ENCODE measurements at regions not wholly inside any gene's neighbourhood (a gene's known extent, or its start where the extent isn't known, plus 50 kb on each side); places are given as distances from the start of the nearest gene placed in this dataset.

DNA sequence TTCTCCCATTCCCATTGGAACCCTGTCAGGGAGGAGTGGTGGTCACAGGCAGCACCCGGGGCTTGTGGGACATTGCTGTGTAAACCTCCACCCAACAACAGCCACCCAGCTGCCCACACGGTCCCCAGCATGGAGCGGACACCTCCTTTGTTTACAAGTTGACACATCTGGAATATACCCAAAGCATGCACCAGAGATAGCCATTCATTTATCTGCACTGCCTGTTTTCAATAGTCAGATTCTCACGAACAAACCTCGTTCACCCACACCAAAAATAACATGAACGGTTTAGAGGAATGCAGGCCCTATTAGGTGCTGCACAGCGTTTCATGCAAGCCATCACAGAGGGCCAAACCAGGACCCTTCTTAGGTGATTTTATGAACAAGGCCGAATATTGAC, 244.8 kb downstream of the FOXL1 start:
- H3K36me3 ChIP-seq (ENCODE audit: insufficient read depth, low read length) = no peaks in the 10 kb centered on the region
- no peak overlapping the region for H3K27ac Mint-ChIP-seq
- no peaks in the 10 kb centered on the region for H3K36me3 Mint-ChIP-seq
- POLR2A ChIA-PET (ENCODE audit: partially characterized antibody) = no interaction called here
- H3K27me3 Mint-ChIP-seq = peaks cover 20 to 22% of the 10 kb centered on the region in 2 donors
- DNase-seq = no peak
- no peak overlapping the region for H3K4me3 Mint-ChIP-seq
- intact Hi-C loops (cut with micrococcal nuclease) = no loop called here
- H3K4me1 ChIP-seq (ENCODE audit: insufficient read depth, low read length) = no peaks in the 10 kb centered on the region
- H3K9me3 Mint-ChIP-seq = peaks cover 0 to 2% (median 0%) of the 10 kb centered on the region in 8 donors
- no peaks in the 10 kb centered on the region for H3K27me3 ChIP-seq (ENCODE audit: insufficient read depth, low read length)
- H3K9me3 ChIP-seq (ENCODE audit: control insufficient read depth in 1 of 2, low read length in 2 of 2) = no peaks in the 10 kb centered on the region
- CTCF ChIA-PET (ENCODE audit: partially characterized antibody) = no interaction called here
- no peak overlapping the region for H3K27ac ChIP-seq (ENCODE audit: low read depth, low read length)
- H3K4me1 Mint-ChIP-seq = no peaks in the 10 kb centered on the region
- H3K4me3 ChIP-seq (ENCODE audit: low read length in 2 of 2) = no peak overlapping the region

DNA sequence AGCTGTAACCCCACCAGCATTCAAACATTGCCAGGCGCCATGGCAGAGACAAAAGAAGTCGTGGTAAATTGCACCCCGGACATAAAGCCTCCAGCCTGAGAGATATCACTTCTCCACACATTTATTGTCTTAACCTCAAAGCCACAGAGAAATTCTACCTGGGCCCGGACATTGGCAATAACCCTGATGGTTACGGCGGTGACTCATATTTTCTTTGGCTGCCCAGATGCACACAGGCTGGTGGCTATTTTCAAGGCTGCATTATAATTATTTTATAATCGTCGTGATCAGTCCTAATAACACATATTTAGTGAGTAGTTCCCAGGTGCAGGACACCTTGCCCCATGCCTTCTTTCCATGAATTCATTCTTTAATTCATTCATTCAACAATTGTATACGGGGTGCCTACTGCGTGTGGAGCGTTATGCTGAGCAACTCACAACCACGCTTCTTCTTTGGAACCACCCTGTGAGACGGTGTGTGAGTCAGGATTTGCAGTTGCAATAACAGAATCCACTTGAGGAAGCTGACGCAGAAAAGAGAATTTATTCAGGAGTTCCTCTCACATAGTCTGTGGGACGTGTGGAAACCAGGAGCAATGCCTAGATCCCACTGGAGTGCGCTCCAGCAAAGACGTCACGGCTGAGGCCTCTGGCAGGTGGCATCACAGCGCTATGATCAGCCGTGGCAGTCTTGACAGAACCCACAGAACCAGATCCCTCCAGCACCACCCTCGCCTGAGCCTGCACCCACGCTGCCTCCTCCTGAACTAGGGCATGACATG, 245.7 kb downstream of the FOXL1 start:
- CTCF ChIA-PET (ENCODE audit: partially characterized antibody) = no interaction called here
- Mint-ChIP-seq H3K9me3 (peaks cover 0 to 2% (median 0%) of the 10 kb centered on the region in 8 donors), H3K4me3 (no peak overlapping the region), H3K36me3 (no peaks in the 10 kb centered on the region), H3K27ac (no peak overlapping the region), H3K4me1 (no peaks in the 10 kb centered on the region), H3K27me3 (peaks cover 22 to 27% of the 10 kb centered on the region in 2 donors)
- POLR2A ChIA-PET (ENCODE audit: partially characterized antibody) = no interaction called here
- intact Hi-C loops (cut with micrococcal nuclease) = no loop called here
- Histone ChIP-seq H3K9me3 (ENCODE audit: control insufficient read depth in 1 of 2, low read length in 2 of 2) (no peaks in the 10 kb centered on the region), H3K36me3 (ENCODE audit: insufficient read depth, low read length) (no peaks in the 10 kb centered on the region), H3K27me3 (ENCODE audit: insufficient read depth, low read length) (no peaks in the 10 kb centered on the region), H3K27ac (ENCODE audit: low read depth, low read length) (no peak overlapping the region), H3K4me3 (ENCODE audit: low read length in 2 of 2) (no peak overlapping the region), H3K4me1 (ENCODE audit: insufficient read depth, low read length) (no peaks in the 10 kb centered on the region)
- no peak for DNase-seq

DNA sequence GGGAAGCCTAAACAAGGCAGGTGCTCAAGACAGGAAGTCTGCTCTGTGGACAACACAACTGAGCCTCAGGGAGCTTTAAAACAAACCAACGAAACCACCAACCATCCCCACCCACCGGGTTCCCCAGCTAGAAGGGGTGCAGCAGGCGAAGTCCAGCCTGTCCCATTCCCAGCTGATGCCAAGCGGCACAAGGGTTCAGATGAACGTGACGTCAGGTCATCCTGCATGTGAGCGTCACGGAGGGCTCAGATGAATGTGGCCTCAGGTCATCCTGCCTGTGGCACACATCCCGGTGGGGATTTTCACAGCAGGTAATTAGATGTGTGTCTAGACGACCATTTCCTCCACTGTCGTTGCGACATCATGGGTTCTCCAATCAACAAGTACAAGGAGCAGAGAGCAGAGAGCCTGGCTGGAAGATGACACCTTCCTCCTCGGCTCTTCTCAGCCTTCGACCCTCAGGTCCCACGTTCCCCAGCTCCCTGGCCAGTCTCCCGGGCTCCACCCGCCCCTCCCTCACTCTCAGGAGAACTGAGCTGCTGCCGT, 246.5 kb downstream of the FOXL1 start:
- H3K27me3 ChIP-seq (ENCODE audit: insufficient read depth, low read length) = no peaks in the 10 kb centered on the region
- no peaks in the 10 kb centered on the region for H3K36me3 ChIP-seq (ENCODE audit: insufficient read depth, low read length)
- intact Hi-C loops (cut with micrococcal nuclease) = no loop called here
- ChIA-PET CTCF (ENCODE audit: partially characterized antibody) (no interaction called here), POLR2A (ENCODE audit: partially characterized antibody) (no interaction called here)
- no peak overlapping the region for H3K4me3 ChIP-seq (ENCODE audit: low read length in 2 of 2)
- H3K9me3 ChIP-seq (ENCODE audit: control insufficient read depth in 1 of 2, low read length in 2 of 2) = no peaks in the 10 kb centered on the region
- no peaks in the 10 kb centered on the region for H3K4me1 ChIP-seq (ENCODE audit: insufficient read depth, low read length)
- Mint-ChIP-seq H3K27ac (no peak overlapping the region), H3K27me3 (peaks cover 23 to 33% of the 10 kb centered on the region in 2 donors), H3K9me3 (peaks cover 0 to 4% (median 0%) of the 10 kb centered on the region in 8 donors), H3K36me3 (no peaks in the 10 kb centered on the region), H3K4me3 (no peak overlapping the region), H3K4me1 (no peaks in the 10 kb centered on the region)
- DNase-seq = no peak
- no peak overlapping the region for H3K27ac ChIP-seq (ENCODE audit: low read depth, low read length)

DNA sequence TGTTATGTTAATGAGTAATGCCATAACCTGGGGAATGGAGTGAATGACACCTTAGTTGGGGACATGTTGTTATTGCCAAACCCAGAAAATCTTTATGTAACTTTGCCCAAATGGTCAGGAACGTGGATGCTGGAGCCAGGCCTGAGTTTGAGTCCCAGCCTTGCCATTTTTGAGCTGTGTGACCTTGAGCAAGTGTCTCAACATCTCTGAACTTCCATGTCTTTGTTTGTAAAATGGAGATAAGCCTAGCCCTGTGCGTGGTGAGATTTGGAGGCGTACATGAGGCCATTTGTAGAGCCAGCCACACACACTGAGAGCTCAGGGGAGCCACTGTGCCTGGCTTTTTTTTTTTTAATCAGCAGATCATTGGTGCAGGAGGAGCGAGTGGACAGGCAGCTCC, 247.3 kb downstream of the FOXL1 start:
- Histone ChIP-seq H3K4me3 (ENCODE audit: low read length in 2 of 2) (no peak overlapping the region), H3K9me3 (ENCODE audit: control insufficient read depth in 1 of 2, low read length in 2 of 2) (no peaks in the 10 kb centered on the region), H3K4me1 (ENCODE audit: insufficient read depth, low read length) (no peaks in the 10 kb centered on the region), H3K27ac (ENCODE audit: low read depth, low read length) (no peak overlapping the region), H3K27me3 (ENCODE audit: insufficient read depth, low read length) (no peaks in the 10 kb centered on the region), H3K36me3 (ENCODE audit: insufficient read depth, low read length) (no peaks in the 10 kb centered on the region)
- no peak for DNase-seq
- Mint-ChIP-seq H3K27me3 (peaks cover 23 to 33% of the 10 kb centered on the region in 2 donors), H3K27ac (no peak overlapping the region), H3K9me3 (peaks cover 0 to 4% (median 0%) of the 10 kb centered on the region in 8 donors), H3K36me3 (no peaks in the 10 kb centered on the region), H3K4me3 (no peak overlapping the region), H3K4me1 (no peaks in the 10 kb centered on the region)
- intact Hi-C loops (cut with micrococcal nuclease) = no loop called here
- ChIA-PET CTCF (ENCODE audit: partially characterized antibody) (no interaction called here), POLR2A (ENCODE audit: partially characterized antibody) (no interaction called here)

DNA sequence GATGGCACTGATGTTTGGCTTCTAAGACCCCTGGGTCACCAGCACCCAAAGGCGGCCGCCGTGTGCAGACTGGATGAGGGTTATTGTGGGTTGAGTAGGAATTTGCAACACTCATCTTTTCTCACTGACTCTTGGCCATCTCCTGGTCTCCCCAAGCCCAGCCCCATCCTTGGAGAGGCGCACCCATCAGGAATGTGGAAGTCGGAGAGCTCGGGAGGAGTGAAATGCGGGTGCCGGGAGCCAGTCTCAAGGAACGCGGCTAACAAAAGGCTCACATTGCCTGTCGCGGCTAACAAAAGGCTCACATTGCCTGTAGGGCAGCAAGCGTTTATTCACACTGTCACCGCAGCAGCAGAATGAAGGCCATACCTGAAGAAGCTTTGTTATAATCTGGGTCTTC, 248.6 kb downstream of the FOXL1 start:
- intact Hi-C loops (cut with micrococcal nuclease) = no loop called here
- H3K36me3 ChIP-seq (ENCODE audit: insufficient read depth, low read length) = no peaks in the 10 kb centered on the region
- H3K4me1 Mint-ChIP-seq = no peaks in the 10 kb centered on the region
- H3K27ac ChIP-seq (ENCODE audit: low read depth, low read length) = no peak overlapping the region
- H3K9me3 Mint-ChIP-seq = peaks cover 0 to 4% (median 0%) of the 10 kb centered on the region in 8 donors
- no peak for DNase-seq
- H3K4me1 ChIP-seq (ENCODE audit: insufficient read depth, low read length) = no peaks in the 10 kb centered on the region
- H3K27me3 ChIP-seq (ENCODE audit: insufficient read depth, low read length) = no peaks in the 10 kb centered on the region
- H3K36me3 Mint-ChIP-seq = no peaks in the 10 kb centered on the region
- POLR2A ChIA-PET (ENCODE audit: partially characterized antibody) = no interaction called here
- no peak overlapping the region for H3K27ac Mint-ChIP-seq
- peaks cover 23 to 33% of the 10 kb centered on the region in 2 donors for H3K27me3 Mint-ChIP-seq
- no peaks in the 10 kb centered on the region for H3K9me3 ChIP-seq (ENCODE audit: control insufficient read depth in 1 of 2, low read length in 2 of 2)
- CTCF ChIA-PET (ENCODE audit: partially characterized antibody) = no interaction called here
- H3K4me3 Mint-ChIP-seq = no peak overlapping the region
- H3K4me3 ChIP-seq (ENCODE audit: low read length in 2 of 2) = no peak overlapping the region

DNA sequence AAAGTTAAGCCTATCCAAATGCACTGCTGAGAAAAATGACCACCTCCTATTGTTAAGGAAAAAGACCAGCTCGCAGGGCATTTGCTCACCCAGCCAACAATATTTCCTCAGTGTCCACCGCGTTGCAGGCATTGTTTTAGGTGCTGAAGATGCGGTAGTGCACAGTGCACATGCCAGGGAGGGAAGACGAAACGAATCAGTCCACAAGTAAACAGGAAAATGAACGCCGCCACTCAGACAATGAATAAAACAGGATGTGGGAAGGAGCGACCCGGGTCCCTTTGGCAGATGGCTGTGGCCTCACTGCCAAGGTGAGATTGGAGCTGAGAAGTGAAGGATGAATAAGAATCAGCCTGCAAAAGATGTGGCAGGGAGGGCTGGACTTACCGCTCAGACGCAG, 249.2 kb downstream of the FOXL1 start:
- POLR2A ChIA-PET (ENCODE audit: partially characterized antibody) = no interaction called here
- Histone ChIP-seq H3K9me3 (ENCODE audit: control insufficient read depth in 1 of 2, low read length in 2 of 2) (no peaks in the 10 kb centered on the region), H3K36me3 (ENCODE audit: insufficient read depth, low read length) (no peaks in the 10 kb centered on the region), H3K27ac (ENCODE audit: low read depth, low read length) (no peak overlapping the region), H3K27me3 (ENCODE audit: insufficient read depth, low read length) (no peaks in the 10 kb centered on the region), H3K4me1 (ENCODE audit: insufficient read depth, low read length) (no peaks in the 10 kb centered on the region), H3K4me3 (ENCODE audit: low read length in 2 of 2) (no peak overlapping the region)
- Mint-ChIP-seq H3K9me3 (peaks cover 0 to 4% (median 0%) of the 10 kb centered on the region in 8 donors), H3K27ac (no peak overlapping the region), H3K27me3 (peaks cover 22 to 30% of the 10 kb centered on the region in 2 donors), H3K4me1 (no peaks in the 10 kb centered on the region), H3K4me3 (no peak overlapping the region), H3K36me3 (no peaks in the 10 kb centered on the region)
- intact Hi-C loops (cut with micrococcal nuclease) = no loop called here
- DNase-seq = no peak
- CTCF ChIA-PET (ENCODE audit: partially characterized antibody) = no interaction called here

DNA sequence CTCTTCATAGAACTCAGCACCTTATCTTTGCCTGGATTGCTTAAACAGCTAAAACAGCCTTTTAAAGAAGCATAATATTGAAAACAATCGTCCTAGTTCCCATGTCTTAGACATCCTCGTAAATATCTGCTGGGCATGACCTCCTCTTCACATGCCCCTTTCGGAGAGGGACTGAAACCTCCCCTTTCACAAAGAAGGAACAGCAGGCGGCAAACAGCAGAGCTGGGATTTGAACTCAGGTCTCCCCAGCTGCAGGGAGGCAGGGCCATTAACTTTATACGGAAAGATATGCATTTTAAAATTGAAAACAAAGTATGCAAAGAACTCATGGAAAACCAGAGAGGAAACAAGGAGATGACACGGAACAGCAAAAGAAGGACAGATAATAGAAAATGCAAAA, 249.9 kb downstream of the FOXL1 start:
- no peak overlapping the region for H3K4me3 Mint-ChIP-seq
- H3K4me1 Mint-ChIP-seq = no peaks in the 10 kb centered on the region
- H3K27me3 Mint-ChIP-seq = peaks cover 19 to 30% of the 10 kb centered on the region in 2 donors

More for the DNA sequence above, 249.9 kb downstream of the FOXL1 start:
- Mint-ChIP-seq H3K9me3 (peaks cover 0 to 4% (median 0%) of the 10 kb centered on the region in 8 donors), H3K36me3 (no peaks in the 10 kb centered on the region), H3K27ac (no peak overlapping the region)
- no peak overlapping the region for H3K4me3 ChIP-seq (ENCODE audit: low read length in 2 of 2)
- no peaks in the 10 kb centered on the region for H3K9me3 ChIP-seq (ENCODE audit: control insufficient read depth in 1 of 2, low read length in 2 of 2)
- no peaks in the 10 kb centered on the region for H3K27me3 ChIP-seq (ENCODE audit: insufficient read depth, low read length)
- no peaks in the 10 kb centered on the region for H3K36me3 ChIP-seq (ENCODE audit: insufficient read depth, low read length)
- intact Hi-C loops (cut with micrococcal nuclease) = no loop called here
- ChIA-PET CTCF (ENCODE audit: partially characterized antibody) (no interaction called here), POLR2A (ENCODE audit: partially characterized antibody) (no interaction called here)
- no peaks in the 10 kb centered on the region for H3K4me1 ChIP-seq (ENCODE audit: insufficient read depth, low read length)
- H3K27ac ChIP-seq (ENCODE audit: low read depth, low read length) = no peak overlapping the region
- no peak for DNase-seq

Measured in CD4-positive, alpha-beta memory T cell (primary cell).